HFFc6 (cell line): ENCODE measurements at regions not wholly inside any gene's neighbourhood (a gene's known extent, or its start where the extent isn't known, plus 50 kb on each side); places are given as distances from the start of the nearest gene placed in this dataset.

ENCODE experiments used
- DNase-seq: peaks from one replicate; pipeline ENCODE4 v3.0.0-alpha.2; 2018
- H3K27ac Mint-ChIP-seq: 2 replicates; pipeline ENCODE4 v1.8.0; 2020; ENCODE audit warnings: mild to moderate bottlenecking, mixed read lengths
- H3K27me3 Mint-ChIP-seq: 2 replicates; pipeline ENCODE4 v1.8.0; 2021; ENCODE audit warnings: mild to moderate bottlenecking, moderate library complexity, mixed read lengths; ENCODE audit not compliant: insufficient read depth
- H3K36me3 Mint-ChIP-seq: 2 replicates; pipeline ENCODE4 v1.8.0; 2021; ENCODE audit warnings: low read depth, mixed read lengths
- H3K4me1 Mint-ChIP-seq: 2 replicates; pipeline ENCODE4 v1.8.0; 2020; ENCODE audit warnings: low read depth, mixed read lengths
- H3K4me3 Mint-ChIP-seq: 2 replicates; pipeline ENCODE4 v1.8.0; 2020; ENCODE audit warnings: mild to moderate bottlenecking, moderate library complexity, mixed read lengths
- H3K9me3 Mint-ChIP-seq: 2 replicates; pipeline ENCODE4 v1.8.0; 2020; ENCODE audit warnings: mild to moderate bottlenecking, mixed read lengths
- CTCF ChIP-seq: fragments of 200-600 bp; sonication (generic); IDR thresholded peaks from 2 replicates; pipeline ENCODE4 v1.5.0; 2021; ENCODE audit warnings: antibody characterized with exemption, mild to moderate bottlenecking

- Mint-ChIP-seq H3K27ac (no peak overlapping the region), H3K36me3 (peaks cover 55% of the 10 kb centered on the region), H3K27me3 (peaks cover 3% of the 10 kb centered on the region), H3K4me3 (no peak overlapping the region), H3K9me3 (no peaks in the 10 kb centered on the region), H3K4me1 (peaks cover 15% of the 10 kb centered on the region)
- DNase-seq: no peak
- TF ChIP-seq CTCF: no peak
Observed at GRCh38 chr2:120991441-120991840, 255.8 kb downstream of the GLI2 start.

- peaks cover 15% of the 10 kb centered on the region for H3K4me1 Mint-ChIP-seq
- no peaks in the 10 kb centered on the region for H3K9me3 Mint-ChIP-seq
- no peak overlapping the region for H3K27ac Mint-ChIP-seq
- no peak for TF ChIP-seq CTCF
- no peak overlapping the region; the same call in 1 of the 2 replicates for H3K4me3 Mint-ChIP-seq
- H3K36me3 Mint-ChIP-seq: peaks cover 41% of the 10 kb centered on the region
- no peak for DNase-seq
- H3K27me3 Mint-ChIP-seq: peaks cover 3% of the 10 kb centered on the region
Observed at GRCh38 chr2:120992791-120993555, 257.3 kb downstream of the GLI2 start.

GRCh38 chr2:120993661-120994060 lies 258.0 kb downstream of the GLI2 start:
- no peak overlapping the region for H3K4me3 Mint-ChIP-seq
- DNase-seq: no peak
- H3K36me3 Mint-ChIP-seq: peaks cover 41% of the 10 kb centered on the region
- TF ChIP-seq CTCF: no peak
- H3K9me3 Mint-ChIP-seq: no peaks in the 10 kb centered on the region
- no peak overlapping the region for H3K27ac Mint-ChIP-seq
- peaks cover 3% of the 10 kb centered on the region for H3K27me3 Mint-ChIP-seq
- peaks cover 15% of the 10 kb centered on the region for H3K4me1 Mint-ChIP-seq

- Mint-ChIP-seq H3K27me3 (peaks cover 3% of the 10 kb centered on the region), H3K9me3 (no peaks in the 10 kb centered on the region), H3K4me1 (peaks cover 15% of the 10 kb centered on the region), H3K27ac (no peak overlapping the region), H3K4me3 (no peak overlapping the region), H3K36me3 (peaks cover 41% of the 10 kb centered on the region)
- DNase-seq: no peak
- TF ChIP-seq CTCF: no peak
Observed at GRCh38 chr2:120994301-120994995, 258.8 kb downstream of the GLI2 start.

- Mint-ChIP-seq H3K27ac (no peak overlapping the region), H3K9me3 (no peaks in the 10 kb centered on the region), H3K4me1 (peaks cover 15% of the 10 kb centered on the region), H3K4me3 (no peak overlapping the region), H3K36me3 (peaks cover 40% of the 10 kb centered on the region), H3K27me3 (peaks cover 3% of the 10 kb centered on the region; the same call in 1 of the 2 replicates)
- DNase-seq: no peak
- TF ChIP-seq CTCF: no peak
Observed at GRCh38 chr2:120995152-120995551, 259.5 kb downstream of the GLI2 start.
